A673 (cell line): ENCODE measurements at regions not wholly inside any gene's neighbourhood (a gene's known extent, or its start where the extent isn't known, plus 50 kb on each side); places are given as distances from the start of the nearest gene placed in this dataset.

ENCODE experiments used
- EZH2 ChIP-seq: fragments of 200-600 bp; sonication (generic); IDR thresholded peaks from 2 replicates; pipeline ENCODE4 v1.6.1; 2017; ENCODE audit warnings: borderline replicate concordance, low read depth, mild to moderate bottlenecking, mixed read lengths, antibody characterized with exemption, low read length; ENCODE audit not compliant: poor library complexity, severe bottlenecking
- TF ChIP-seq, protein P1 (sequence below): fragments of 300-800, 200-600 bp; sonication (generic); conservative IDR thresholded peaks from 2 replicates; pipeline ENCODE4 v1.5.1; 2017; ENCODE audit warnings: low read depth, mild to moderate bottlenecking, antibody characterized with exemption, low read length, moderate library complexity, mixed read lengths

DNA sequence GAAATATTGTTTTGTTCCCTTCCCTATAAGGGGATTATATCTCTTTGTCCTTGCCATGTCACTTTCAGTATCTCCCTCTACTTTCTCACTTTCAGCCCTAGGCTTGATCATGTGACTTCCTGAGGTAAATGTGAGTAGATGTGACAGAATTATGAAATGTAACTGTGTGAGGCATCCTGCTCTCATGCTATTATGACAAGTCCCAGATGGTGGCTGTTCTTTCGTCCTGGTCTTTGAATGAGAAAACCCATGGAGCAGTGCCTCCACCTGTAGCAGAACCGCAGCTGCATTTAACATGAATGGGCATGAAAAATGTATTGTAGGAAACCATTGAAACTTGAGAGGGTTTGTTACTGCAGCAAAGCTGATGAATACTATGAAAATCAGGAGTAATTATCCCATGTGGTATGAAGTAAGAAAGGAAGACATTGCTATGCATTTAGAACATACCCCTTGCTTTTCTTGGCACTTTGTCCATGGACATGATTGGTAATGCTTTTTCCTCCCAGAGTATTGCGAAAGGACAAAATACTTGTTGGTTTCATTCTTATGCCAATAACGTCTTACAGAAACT, 202.2 kb upstream of the GPRIN3 start:
- TF ChIP-seq, protein P1, sequence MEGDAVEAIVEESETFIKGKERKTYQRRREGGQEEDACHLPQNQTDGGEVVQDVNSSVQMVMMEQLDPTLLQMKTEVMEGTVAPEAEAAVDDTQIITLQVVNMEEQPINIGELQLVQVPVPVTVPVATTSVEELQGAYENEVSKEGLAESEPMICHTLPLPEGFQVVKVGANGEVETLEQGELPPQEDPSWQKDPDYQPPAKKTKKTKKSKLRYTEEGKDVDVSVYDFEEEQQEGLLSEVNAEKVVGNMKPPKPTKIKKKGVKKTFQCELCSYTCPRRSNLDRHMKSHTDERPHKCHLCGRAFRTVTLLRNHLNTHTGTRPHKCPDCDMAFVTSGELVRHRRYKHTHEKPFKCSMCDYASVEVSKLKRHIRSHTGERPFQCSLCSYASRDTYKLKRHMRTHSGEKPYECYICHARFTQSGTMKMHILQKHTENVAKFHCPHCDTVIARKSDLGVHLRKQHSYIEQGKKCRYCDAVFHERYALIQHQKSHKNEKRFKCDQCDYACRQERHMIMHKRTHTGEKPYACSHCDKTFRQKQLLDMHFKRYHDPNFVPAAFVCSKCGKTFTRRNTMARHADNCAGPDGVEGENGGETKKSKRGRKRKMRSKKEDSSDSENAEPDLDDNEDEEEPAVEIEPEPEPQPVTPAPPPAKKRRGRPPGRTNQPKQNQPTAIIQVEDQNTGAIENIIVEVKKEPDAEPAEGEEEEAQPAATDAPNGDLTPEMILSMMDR: no peak
- TF ChIP-seq EZH2: no peak
